ENCODE measurements at regions not wholly inside any gene's neighbourhood (a gene's known extent, or its start where the extent isn't known, plus 50 kb on each side); places are given as distances from the start of the nearest gene placed in this dataset.

DNA sequence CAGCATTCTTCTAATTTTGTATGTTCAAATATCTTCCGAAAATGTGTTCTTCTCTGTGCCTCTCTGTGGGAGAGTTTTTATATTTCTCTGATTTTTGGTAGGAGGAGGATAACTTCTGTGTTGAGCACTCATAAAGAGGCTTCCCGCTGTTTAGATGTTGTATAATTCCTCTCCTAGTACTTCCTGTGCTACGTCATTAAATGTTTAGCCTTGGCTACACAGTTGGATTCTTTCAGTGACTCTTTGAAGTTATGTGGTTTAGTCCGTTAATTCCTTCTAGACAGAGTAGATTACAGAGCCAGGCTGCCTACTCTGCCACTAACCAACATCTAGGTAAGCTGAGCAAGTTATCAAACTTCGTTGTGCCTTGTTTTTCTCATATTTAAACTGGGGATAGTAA, 302.6 kb downstream of the OSTF1 start:
- no peak for TF ChIP-seq RAD21 (IDR thresholded peaks at IDR 0.05; ENCODE audit: low read depth)
- TF ChIP-seq, protein P1, sequence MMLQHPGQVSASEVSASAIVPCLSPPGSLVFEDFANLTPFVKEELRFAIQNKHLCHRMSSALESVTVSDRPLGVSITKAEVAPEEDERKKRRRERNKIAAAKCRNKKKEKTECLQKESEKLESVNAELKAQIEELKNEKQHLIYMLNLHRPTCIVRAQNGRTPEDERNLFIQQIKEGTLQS (IDR thresholded peaks at IDR 0.05) = no peak
- no peak for TF ChIP-seq CEBPB (IDR thresholded peaks at IDR 0.05; ENCODE audit: low read depth)
